Mesenchymal stem cell (in vitro differentiated cells and primary cell): ENCODE measurements at regions not wholly inside any gene's neighbourhood (a gene's known extent, or its start where the extent isn't known, plus 50 kb on each side); places are given as distances from the start of the nearest gene placed in this dataset.
"Not testable (repeated sequence)": the region's sequence is repeated elsewhere in the genome, so short reads cannot be mapped to it uniquely, and the experiment has no call there.

ENCODE experiments used
- DNase-seq: peaks from one replicate; pipeline ENCODE4 v3.0.0-alpha.2; 2013
- H2AFZ ChIP-seq: one replicate; pipeline ENCODE4 v1.6.1; 2013; ENCODE audit warnings: low read depth, mild to moderate bottlenecking, control low read depth, inconsistent platforms, low read length, moderate library complexity
- H2AK5ac ChIP-seq: 2 replicates; pipeline ENCODE4 v1.6.1; 2013; ENCODE audit warnings: low read length, moderate library complexity, mild to moderate bottlenecking, inconsistent platforms; ENCODE audit not compliant: severe bottlenecking
- H2BK120ac ChIP-seq: one replicate; pipeline ENCODE4 v1.6.1; 2013; ENCODE audit warnings: low read depth, mild to moderate bottlenecking, inconsistent platforms, low read length, moderate library complexity
- H2BK12ac ChIP-seq, 2 experiments: one replicate each; pipeline ENCODE4 v1.6.1; 2013; ENCODE audit warnings: inconsistent platforms in 2 of 2, low read length in 2 of 2, mild to moderate bottlenecking in 2 of 2, moderate library complexity in 2 of 2, control low read depth in 1 of 2
- H2BK15ac ChIP-seq: one replicate; pipeline ENCODE4 v1.6.1; 2013; ENCODE audit warnings: mild to moderate bottlenecking, low read depth, inconsistent platforms; ENCODE audit not compliant: poor library complexity, severe bottlenecking
- H2BK5ac ChIP-seq: 2 replicates; pipeline ENCODE4 v1.6.1; 2013; ENCODE audit warnings: low read depth, mild to moderate bottlenecking, low read length, control low read depth, inconsistent platforms; ENCODE audit not compliant: poor library complexity, severe bottlenecking
- H3K14ac ChIP-seq, 2 experiments: one replicate each; pipeline ENCODE4 v1.6.1; 2013; ENCODE audit warnings: inconsistent platforms in 2 of 2, low read length in 2 of 2, control low read depth in 1 of 2, mild to moderate bottlenecking in 1 of 2, moderate library complexity in 1 of 2
- H3K18ac ChIP-seq, 2 experiments: one replicate each; pipeline ENCODE4 v1.6.1; 2013; ENCODE audit warnings: inconsistent platforms in 2 of 2, low read length in 2 of 2, control low read depth in 1 of 2, low read depth in 1 of 2, mild to moderate bottlenecking in 1 of 2
- H3K23ac ChIP-seq, 2 experiments: one replicate each; pipeline ENCODE4 v1.6.1; 2013; ENCODE audit warnings: inconsistent platforms in 2 of 2, low read length in 2 of 2, mild to moderate bottlenecking in 2 of 2, moderate library complexity in 2 of 2, control low read depth in 1 of 2
- H3K27ac ChIP-seq: 2 replicates; pipeline ENCODE4 v1.5.1; 2013; ENCODE audit warnings: mild to moderate bottlenecking, moderate library complexity, low read length, control low read depth, inconsistent platforms; ENCODE audit not compliant: poor library complexity, severe bottlenecking
- H3K27me3 ChIP-seq, 2 experiments: 2 replicates each; pipeline versions ENCODE4 v1.6.1 to v1.7.0; 2013; ENCODE audit warnings: low read length in 2 of 2, mild to moderate bottlenecking in 2 of 2, moderate library complexity in 2 of 2, control low read depth in 1 of 2, inconsistent platforms in 1 of 2; ENCODE audit not compliant: control insufficient read depth in 1 of 2, insufficient read depth in 1 of 2
- H3K36me3 ChIP-seq, 2 experiments: 2 replicates each; pipeline versions ENCODE4 v1.6.1 to v1.7.0; 2013; ENCODE audit warnings: low read length in 2 of 2, control low read depth in 1 of 2, inconsistent platforms in 1 of 2, low read depth in 1 of 2, mild to moderate bottlenecking in 1 of 2; ENCODE audit not compliant: insufficient read depth in 2 of 2, control insufficient read depth in 1 of 2
- H3K4ac ChIP-seq, 2 experiments: one replicate each; pipeline ENCODE4 v1.6.1; 2013; ENCODE audit warnings: inconsistent platforms in 2 of 2, low read length in 2 of 2, mild to moderate bottlenecking in 2 of 2, moderate library complexity in 2 of 2, control low read depth in 1 of 2, low read depth in 1 of 2
- H3K4me1 ChIP-seq: 2 replicates; pipeline ENCODE4 v1.6.1; 2013; ENCODE audit warnings: low read depth, low read length, control low read depth; ENCODE audit not compliant: control insufficient read depth, insufficient read depth
- H3K4me2 ChIP-seq: 2 replicates; pipeline ENCODE4 v1.6.1; 2013; ENCODE audit warnings: low read length, mild to moderate bottlenecking, inconsistent platforms; ENCODE audit not compliant: poor library complexity, severe bottlenecking
- H3K4me3 ChIP-seq, 2 experiments: 2 replicates each; pipeline versions ENCODE4 v1.5.1 to v1.7.0; 2013; ENCODE audit warnings: low read length in 2 of 2, mild to moderate bottlenecking in 2 of 2, control low read depth in 1 of 2, low read depth in 1 of 2; ENCODE audit not compliant: insufficient read depth in 1 of 2
- H3K79me1 ChIP-seq: replicated peaks from 2 replicates; pipeline ENCODE4 v1.6.1; 2013; ENCODE audit warnings: mild to moderate bottlenecking, control low read depth, low read length, inconsistent platforms; ENCODE audit not compliant: poor library complexity, severe bottlenecking
- H3K9ac ChIP-seq: 2 replicates; pipeline ENCODE4 v1.7.0; 2013; ENCODE audit warnings: mild to moderate bottlenecking, low read length, moderate library complexity
- H3K9me3 ChIP-seq: 2 replicates; pipeline ENCODE4 v1.7.0; 2013; ENCODE audit warnings: mild to moderate bottlenecking, low read length; ENCODE audit not compliant: control insufficient read depth
- H4K8ac ChIP-seq: one replicate; pipeline ENCODE4 v1.6.1; 2013; ENCODE audit warnings: inconsistent platforms, mild to moderate bottlenecking, low read length, moderate library complexity
- H4K91ac ChIP-seq: one replicate; pipeline ENCODE4 v1.6.1; 2013; ENCODE audit warnings: mild to moderate bottlenecking, low read length, inconsistent platforms
- WGBS: methylation state at CpG from one replicate; pipeline ENCODE4 v1.1.7; 2013; ENCODE audit warnings: mixed read lengths; 5-methylcytosine and 5-hydroxymethylcytosine counted together

DNA sequence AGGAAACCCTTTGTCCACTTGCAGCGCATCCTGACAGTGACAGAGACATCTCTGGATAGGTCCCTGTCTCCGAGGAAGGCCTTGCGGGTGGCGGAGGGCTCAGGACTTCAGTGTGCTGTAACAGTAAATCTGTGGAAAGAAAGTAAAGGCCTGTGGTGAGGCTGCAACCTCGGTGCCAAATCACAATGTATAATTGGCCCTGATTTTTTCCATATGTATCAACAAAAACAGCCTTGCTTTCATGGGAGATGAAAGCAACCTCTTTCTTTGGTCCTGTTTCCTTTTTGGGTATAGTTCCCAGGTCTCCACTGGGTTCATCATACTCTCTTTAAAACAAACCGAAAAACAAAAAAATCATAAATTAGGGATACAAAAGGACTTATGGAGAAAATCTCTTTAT, 110.9 kb upstream of the BMPER start:
- H3K9ac ChIP-seq, result no peak overlapping the region
- H3K36me3 ChIP-seq, result no peaks in the 10 kb centered on the region
- no peaks in the 10 kb centered on the region for H3K27me3 ChIP-seq
- H3K18ac ChIP-seq, result no peak overlapping the region
- no peak overlapping the region for H3K14ac ChIP-seq
- no peak overlapping the region for H2AK5ac ChIP-seq
- H2BK120ac ChIP-seq, result no peak overlapping the region
- no peaks in the 10 kb centered on the region for H3K9me3 ChIP-seq
- H2BK5ac ChIP-seq, result no peak overlapping the region
- H2BK12ac ChIP-seq, result no peak overlapping the region
- no peak overlapping the region for H3K4me3 ChIP-seq
- no peaks in the 10 kb centered on the region for H3K79me1 ChIP-seq
- no peak overlapping the region for H3K4ac ChIP-seq
- 93% methylated on average over 5 of the region's 6 CpGs for WGBS
- no peak overlapping the region for H4K91ac ChIP-seq
- H2BK15ac ChIP-seq, result no peak overlapping the region
- H3K23ac ChIP-seq, result no peak overlapping the region
- H3K27ac ChIP-seq, result no peak overlapping the region
- no peak for DNase-seq
- no peak overlapping the region for H2AFZ ChIP-seq
- H4K8ac ChIP-seq, result no peak overlapping the region
- no peaks in the 10 kb centered on the region for H3K4me1 ChIP-seq
- no peak overlapping the region for H3K4me2 ChIP-seq

DNA sequence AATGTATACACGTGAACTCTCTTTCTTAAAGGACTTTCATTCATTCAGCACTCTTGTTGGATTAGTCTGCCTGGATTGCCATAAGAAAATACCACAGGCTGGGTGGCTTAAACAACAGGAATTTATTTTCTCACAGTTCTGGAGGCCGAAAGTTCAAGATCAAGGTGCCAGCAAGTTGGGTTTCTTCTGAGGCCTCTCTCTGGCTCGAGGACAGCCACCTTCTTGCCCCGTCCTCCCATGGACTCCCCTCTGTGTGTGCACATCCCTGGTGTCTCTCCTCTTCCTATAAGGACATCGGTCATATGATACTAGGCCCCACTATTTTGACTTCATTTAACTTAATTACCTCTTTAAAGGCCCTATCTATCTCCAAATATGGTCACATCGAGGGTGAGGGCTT, 110.4 kb upstream of the BMPER start:
- no peak overlapping the region for H2BK12ac ChIP-seq
- no peak overlapping the region for H2AK5ac ChIP-seq
- no peak overlapping the region for H3K4ac ChIP-seq
- H4K8ac ChIP-seq, result no peak overlapping the region
- no peak overlapping the region for H2BK120ac ChIP-seq
- no peaks in the 10 kb centered on the region for H3K27me3 ChIP-seq
- no peaks in the 10 kb centered on the region for H3K36me3 ChIP-seq
- no peak overlapping the region for H3K27ac ChIP-seq
- no peak overlapping the region for H3K4me2 ChIP-seq
- no peak overlapping the region for H3K14ac ChIP-seq
- no peaks in the 10 kb centered on the region for H3K4me1 ChIP-seq
- no peak overlapping the region for H2AFZ ChIP-seq
- no peak overlapping the region for H3K4me3 ChIP-seq
- no peak overlapping the region for H4K91ac ChIP-seq
- H2BK5ac ChIP-seq, result no peak overlapping the region
- H3K79me1 ChIP-seq, result no peaks in the 10 kb centered on the region
- H3K23ac ChIP-seq, result no peak overlapping the region
- no peak overlapping the region for H2BK15ac ChIP-seq
- no peak for DNase-seq
- no peak overlapping the region for H3K9ac ChIP-seq
- no peaks in the 10 kb centered on the region for H3K9me3 ChIP-seq
- H3K18ac ChIP-seq, result no peak overlapping the region
- 91% methylated on average over 6 of the region's 6 CpGs for WGBS

DNA sequence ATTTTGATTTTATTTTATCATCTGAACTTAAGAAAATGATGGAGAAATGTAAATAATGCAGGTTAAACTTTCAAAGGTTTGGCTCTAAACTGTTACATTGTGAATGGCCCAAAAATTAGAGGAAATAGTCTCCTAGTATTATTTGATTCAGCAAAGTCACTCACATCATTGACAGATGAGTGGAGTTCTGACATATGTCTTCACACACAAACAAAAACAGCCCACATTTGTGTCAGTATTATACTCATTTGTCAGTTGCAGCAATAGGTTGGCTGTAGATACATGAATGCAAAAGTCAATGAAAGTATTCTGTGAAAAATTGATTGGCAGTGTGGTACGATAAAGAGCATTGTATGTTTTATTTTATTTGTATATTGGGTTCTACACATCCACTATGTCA, 108.8 kb upstream of the BMPER start:
- Histone ChIP-seq H3K9me3 (no peaks in the 10 kb centered on the region), H3K14ac (no peak overlapping the region), H3K27ac (no peak overlapping the region), H2AFZ (no peak overlapping the region), H3K4ac (no peak overlapping the region), H3K4me3 (no peak overlapping the region), H3K36me3 (no peaks in the 10 kb centered on the region), H2BK5ac (no peak overlapping the region), H3K9ac (no peak overlapping the region), H3K79me1 (no peaks in the 10 kb centered on the region), H2BK120ac (no peak overlapping the region), H3K27me3 (no peaks in the 10 kb centered on the region), H3K4me2 (no peak overlapping the region), H3K18ac (no peak overlapping the region), H2BK15ac (no peak overlapping the region), H4K8ac (no peak overlapping the region), H3K23ac (no peak overlapping the region), H2AK5ac (no peak overlapping the region), H2BK12ac (no peak overlapping the region), H3K4me1 (no peaks in the 10 kb centered on the region), H4K91ac (no peak overlapping the region)
- no peak for DNase-seq
- WGBS, result no CpG with 5 or more reads among the region's 1 CpG

DNA sequence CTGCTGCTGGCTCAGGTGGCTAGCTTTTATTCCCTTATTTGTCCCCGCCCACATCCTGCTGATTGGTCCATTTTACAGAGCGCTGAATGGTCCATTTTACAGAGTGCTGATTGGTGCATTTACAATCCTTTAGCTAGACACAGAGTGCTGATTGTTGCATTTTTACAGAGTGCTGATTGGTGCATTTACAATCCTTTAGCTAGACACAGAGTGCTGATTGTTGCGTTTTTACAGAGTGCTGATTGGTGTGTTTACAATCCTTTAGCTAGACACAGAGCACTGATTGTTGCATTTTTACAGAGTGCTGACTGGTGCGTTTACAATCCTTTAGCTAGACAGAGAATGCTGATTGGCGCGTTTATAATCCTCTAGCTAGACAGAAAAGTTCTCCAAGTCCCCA, 107.8 kb upstream of the BMPER start:
- H3K4me3 ChIP-seq, DNase-seq, H3K23ac ChIP-seq, H3K9me3 ChIP-seq, H3K27ac ChIP-seq, H3K79me1 ChIP-seq, H3K36me3 ChIP-seq, H2AFZ ChIP-seq, H3K14ac ChIP-seq, H4K8ac ChIP-seq, H3K18ac ChIP-seq, H2AK5ac ChIP-seq, H3K4me2 ChIP-seq, H2BK120ac ChIP-seq, H2BK5ac ChIP-seq, H3K4ac ChIP-seq, H3K27me3 ChIP-seq, H2BK12ac ChIP-seq, H3K4me1 ChIP-seq, H2BK15ac ChIP-seq, H4K91ac ChIP-seq, H3K9ac ChIP-seq: not testable (repeated sequence)
- WGBS, result 96% methylated on average over 4 of the region's 6 CpGs
